PC-9 (cell line): ENCODE measurements at regions not wholly inside any gene's neighbourhood (a gene's known extent, or its start where the extent isn't known, plus 50 kb on each side); places are given as distances from the start of the nearest gene placed in this dataset.

Experiments used
- EZH2 ChIP-seq: fragments of 200-600 bp; sonication (generic); IDR thresholded peaks from 2 replicates; pipeline ENCODE4 v1.8.0; 2017; ENCODE audit warnings: antibody characterized with exemption, low read depth
- TF ChIP-seq, protein P1 (sequence below): fragments of 200-600 bp; sonication (generic); conservative IDR thresholded peaks from 2 replicates; pipeline ENCODE4 v1.6.1; 2017; ENCODE audit warnings: mixed run types, antibody characterized with exemption, mild to moderate bottlenecking, moderate library complexity

GRCh38 chr22:49251371-49251770, 576.3 kb downstream of the BRD1 start:
- TF ChIP-seq, protein P1, sequence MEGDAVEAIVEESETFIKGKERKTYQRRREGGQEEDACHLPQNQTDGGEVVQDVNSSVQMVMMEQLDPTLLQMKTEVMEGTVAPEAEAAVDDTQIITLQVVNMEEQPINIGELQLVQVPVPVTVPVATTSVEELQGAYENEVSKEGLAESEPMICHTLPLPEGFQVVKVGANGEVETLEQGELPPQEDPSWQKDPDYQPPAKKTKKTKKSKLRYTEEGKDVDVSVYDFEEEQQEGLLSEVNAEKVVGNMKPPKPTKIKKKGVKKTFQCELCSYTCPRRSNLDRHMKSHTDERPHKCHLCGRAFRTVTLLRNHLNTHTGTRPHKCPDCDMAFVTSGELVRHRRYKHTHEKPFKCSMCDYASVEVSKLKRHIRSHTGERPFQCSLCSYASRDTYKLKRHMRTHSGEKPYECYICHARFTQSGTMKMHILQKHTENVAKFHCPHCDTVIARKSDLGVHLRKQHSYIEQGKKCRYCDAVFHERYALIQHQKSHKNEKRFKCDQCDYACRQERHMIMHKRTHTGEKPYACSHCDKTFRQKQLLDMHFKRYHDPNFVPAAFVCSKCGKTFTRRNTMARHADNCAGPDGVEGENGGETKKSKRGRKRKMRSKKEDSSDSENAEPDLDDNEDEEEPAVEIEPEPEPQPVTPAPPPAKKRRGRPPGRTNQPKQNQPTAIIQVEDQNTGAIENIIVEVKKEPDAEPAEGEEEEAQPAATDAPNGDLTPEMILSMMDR, result no peak
- no peak for TF ChIP-seq EZH2
